HG03135 (cell line): ENCODE measurements at regions not wholly inside any gene's neighbourhood (a gene's known extent, or its start where the extent isn't known, plus 50 kb on each side); places are given as distances from the start of the nearest gene placed in this dataset.

ENCODE experiments used
- ATAC-seq: cut with Tn5 transposase; IDR thresholded peaks from one replicate; pipeline ENCODE4 v1.9.1; 2021; ENCODE audit warnings: mild to moderate bottlenecking, moderate library complexity; ENCODE audit not compliant: unreplicated experiment

GRCh38 chr2:103469800-103470199 is 708.0 kb downstream of the TMEM182 start:
- no peak for ATAC-seq

GRCh38 chr2:103484906-103485305 is 723.1 kb downstream of the TMEM182 start:
- ATAC-seq, result no peak

- ATAC-seq, result no peak
These were observed 735.0 kb downstream of the TMEM182 start for GRCh38 chr2:103496850-103497249.

GRCh38 chr2:103506812-103507211 is 745.0 kb downstream of the TMEM182 start:
- no peak for ATAC-seq

- no peak for ATAC-seq
These were observed 750.6 kb downstream of the TMEM182 start for GRCh38 chr2:103512442-103512841.

GRCh38 chr2:103520547-103520946 is 758.7 kb downstream of the TMEM182 start:
- no peak for ATAC-seq

- no peak for ATAC-seq
These were observed 763.9 kb downstream of the TMEM182 start for GRCh38 chr2:103525756-103526155.

GRCh38 chr2:103526757-103527156 is 764.9 kb downstream of the TMEM182 start:
- ATAC-seq, result no peak

- no peak for ATAC-seq
These were observed 765.4 kb downstream of the TMEM182 start for GRCh38 chr2:103527278-103527677.

GRCh38 chr2:103529798-103530502 is 768.1 kb downstream of the TMEM182 start:
- no peak for ATAC-seq

- ATAC-seq, result no peak
These were observed 790.9 kb downstream of the TMEM182 start for GRCh38 chr2:103552775-103553174.

- ATAC-seq, result no peak
These were observed 833.0 kb downstream of the TMEM182 start for GRCh38 chr2:103594823-103595222.

- no peak for ATAC-seq
These were observed 843.4 kb downstream of the TMEM182 start for GRCh38 chr2:103605071-103605780.

- ATAC-seq, result no peak
These were observed 853.8 kb downstream of the TMEM182 start for GRCh38 chr2:103615611-103616105.

GRCh38 chr2:103616891-103617290 is 855.1 kb downstream of the TMEM182 start:
- no peak for ATAC-seq

- no peak for ATAC-seq
These were observed 856.3 kb downstream of the TMEM182 start for GRCh38 chr2:103618112-103618511.

- ATAC-seq, result no peak
These were observed 865.5 kb downstream of the TMEM182 start for GRCh38 chr2:103627301-103627700.

GRCh38 chr2:103638978-103639377 is 877.1 kb downstream of the TMEM182 start:
- no peak for ATAC-seq

GRCh38 chr2:103656558-103656957 is 894.7 kb downstream of the TMEM182 start:
- no peak for ATAC-seq

GRCh38 chr2:103660519-103660918 is 898.7 kb downstream of the TMEM182 start:
- no peak for ATAC-seq

- ATAC-seq, result no peak
These were observed 899.1 kb downstream of the TMEM182 start for GRCh38 chr2:103660947-103661346.

- ATAC-seq, result no peak
These were observed 902.9 kb downstream of the TMEM182 start for GRCh38 chr2:103664690-103665089.
